SK-N-MC (cell line): ENCODE measurements at regions not wholly inside any gene's neighbourhood (a gene's known extent, or its start where the extent isn't known, plus 50 kb on each side); places are given as distances from the start of the nearest gene placed in this dataset.

Experiments used
- EZH2 ChIP-seq: fragments of 200-600 bp; sonication (generic); IDR thresholded peaks from one replicate; pipeline ENCODE4 v1.6.1; 2017; ENCODE audit warnings: antibody characterized with exemption
- FOXP2 ChIP-seq: optimal IDR thresholded peaks from 2 replicates; pipeline ENCODE3; 2011; ENCODE audit warnings: mild to moderate bottlenecking, moderate library complexity; ENCODE audit not compliant: insufficient read depth; ENCODE audit errors: extremely low read length, control extremely low read depth
- POLR2AphosphoS5 ChIP-seq: IDR thresholded peaks from 2 replicates; pipeline ENCODE4 v1.6.1; 2012; ENCODE audit warnings: mild to moderate bottlenecking, low read depth, low read length, borderline replicate concordance

- no peak for TF ChIP-seq POLR2AphosphoS5
- TF ChIP-seq EZH2: no peak
- TF ChIP-seq FOXP2: no peak
These were observed 116.4 kb downstream of the PWWP3B start for GRCh38 chrX:106284431-106285025.
